T-helper 1 cell treated with Interleukin-12 subunit alpha and Interleukin-12 subunit beta and Interleukin-4 antibody, amounts not matched to agents 30 μg/mL and 1 μg/mL, for 36 hours (primary cell): ENCODE measurements at regions not wholly inside any gene's neighbourhood (a gene's known extent, or its start where the extent isn't known, plus 50 kb on each side); places are given as distances from the start of the nearest gene placed in this dataset.
"Not testable (repeated sequence)": the region's sequence is repeated elsewhere in the genome, so short reads cannot be mapped to it uniquely, and the experiment has no call there.

Experiments
- H3K27ac Mint-ChIP-seq: one replicate; pipeline ENCODE4 v1.8.0; 2021; ENCODE audit warnings: mild to moderate bottlenecking, mixed read lengths
- H3K27me3 Mint-ChIP-seq: one replicate; pipeline ENCODE4 v1.8.0; 2021; ENCODE audit warnings: low read depth, mixed read lengths
- H3K36me3 Mint-ChIP-seq: one replicate; pipeline ENCODE4 v1.8.0; 2021; ENCODE audit warnings: low read depth, mixed read lengths
- H3K4me1 Mint-ChIP-seq: one replicate; pipeline ENCODE4 v1.8.0; 2021; ENCODE audit warnings: low read depth, mixed read lengths
- H3K4me3 Mint-ChIP-seq: one replicate; pipeline ENCODE4 v1.8.0; 2021; ENCODE audit warnings: mild to moderate bottlenecking, moderate library complexity, mixed read lengths
- H3K9me3 Mint-ChIP-seq: one replicate; pipeline ENCODE4 v1.8.0; 2021; ENCODE audit warnings: mixed read lengths

GRCh38 chrX:124256216-124256615 is 76.2 kb upstream of the TEX13D start:
- H3K36me3 Mint-ChIP-seq, result no peaks in the 10 kb centered on the region
- no peak overlapping the region for H3K4me3 Mint-ChIP-seq
- H3K27ac Mint-ChIP-seq, result no peak overlapping the region
- no peaks in the 10 kb centered on the region for H3K27me3 Mint-ChIP-seq
- peaks cover 5% of the 10 kb centered on the region for H3K4me1 Mint-ChIP-seq
- no peaks in the 10 kb centered on the region for H3K9me3 Mint-ChIP-seq

- Mint-ChIP-seq H3K9me3 (no peaks in the 10 kb centered on the region), H3K4me1 (peaks cover 4% of the 10 kb centered on the region), H3K4me3 (no peak overlapping the region), H3K27ac (no peak overlapping the region), H3K27me3 (no peaks in the 10 kb centered on the region), H3K36me3 (no peaks in the 10 kb centered on the region)
These were observed 75.7 kb upstream of the TEX13D start for GRCh38 chrX:124256629-124257380.

- peaks cover 4% of the 10 kb centered on the region for H3K4me1 Mint-ChIP-seq
- no peaks in the 10 kb centered on the region for H3K9me3 Mint-ChIP-seq
- no peak overlapping the region for H3K27ac Mint-ChIP-seq
- H3K36me3 Mint-ChIP-seq, result no peaks in the 10 kb centered on the region
- no peaks in the 10 kb centered on the region for H3K27me3 Mint-ChIP-seq
- H3K4me3 Mint-ChIP-seq, result no peak overlapping the region
These were observed 74.3 kb upstream of the TEX13D start for GRCh38 chrX:124257924-124258702.

GRCh38 chrX:124260845-124261244 is 71.6 kb upstream of the TEX13D start:
- Mint-ChIP-seq H3K27me3 (no peaks in the 10 kb centered on the region), H3K27ac (no peak overlapping the region), H3K4me3 (no peak overlapping the region), H3K9me3 (no peaks in the 10 kb centered on the region), H3K4me1 (peaks cover 6% of the 10 kb centered on the region), H3K36me3 (no peaks in the 10 kb centered on the region)

- H3K9me3 Mint-ChIP-seq, result no peaks in the 10 kb centered on the region
- H3K27me3 Mint-ChIP-seq, result no peaks in the 10 kb centered on the region
- H3K4me3 Mint-ChIP-seq, result no peak overlapping the region
- no peaks in the 10 kb centered on the region for H3K36me3 Mint-ChIP-seq
- H3K27ac Mint-ChIP-seq, result no peak overlapping the region
- H3K4me1 Mint-ChIP-seq, result peaks cover 11% of the 10 kb centered on the region
These were observed 68.7 kb upstream of the TEX13D start for GRCh38 chrX:124263743-124264142.

GRCh38 chrX:124268099-124268498 is 64.4 kb upstream of the TEX13D start:
- Mint-ChIP-seq H3K9me3 (no peaks in the 10 kb centered on the region), H3K4me3 (no peak overlapping the region), H3K36me3 (peaks cover 1% of the 10 kb centered on the region), H3K27ac (peak overlapping the region; percentile 18), H3K27me3 (no peaks in the 10 kb centered on the region), H3K4me1 (peaks cover 7% of the 10 kb centered on the region)

GRCh38 chrX:124269881-124270280 is 62.6 kb upstream of the TEX13D start:
- peaks cover 5% of the 10 kb centered on the region for H3K4me1 Mint-ChIP-seq
- no peaks in the 10 kb centered on the region for H3K9me3 Mint-ChIP-seq
- no peaks in the 10 kb centered on the region for H3K27me3 Mint-ChIP-seq
- no peak overlapping the region for H3K27ac Mint-ChIP-seq
- no peak overlapping the region for H3K4me3 Mint-ChIP-seq
- peaks cover 1% of the 10 kb centered on the region for H3K36me3 Mint-ChIP-seq

- not testable (repeated sequence) for H3K4me3 Mint-ChIP-seq
These were observed 60.9 kb upstream of the TEX13D start for GRCh38 chrX:124271599-124271998.

GRCh38 chrX:124272370-124272982 is 60.0 kb upstream of the TEX13D start:
- no peaks in the 10 kb centered on the region for H3K27me3 Mint-ChIP-seq
- H3K36me3 Mint-ChIP-seq, result peaks cover 1% of the 10 kb centered on the region
- H3K9me3 Mint-ChIP-seq, result no peaks in the 10 kb centered on the region
- H3K4me1 Mint-ChIP-seq, result peaks cover 3% of the 10 kb centered on the region
- H3K4me3 Mint-ChIP-seq, result no peak overlapping the region
- no peak overlapping the region for H3K27ac Mint-ChIP-seq

More at GRCh38 chrX:124271599-124271998, 60.9 kb upstream of the TEX13D start:
- not testable (repeated sequence) for H3K27ac Mint-ChIP-seq, H3K4me1 Mint-ChIP-seq, H3K9me3 Mint-ChIP-seq, H3K27me3 Mint-ChIP-seq, H3K36me3 Mint-ChIP-seq

GRCh38 chrX:124274438-124275181 is 57.9 kb upstream of the TEX13D start:
- no peak overlapping the region for H3K27ac Mint-ChIP-seq
- peaks cover 1% of the 10 kb centered on the region for H3K36me3 Mint-ChIP-seq
- H3K27me3 Mint-ChIP-seq, result no peaks in the 10 kb centered on the region
- H3K4me1 Mint-ChIP-seq, result no peaks in the 10 kb centered on the region
- H3K9me3 Mint-ChIP-seq, result no peaks in the 10 kb centered on the region
- H3K4me3 Mint-ChIP-seq, result no peak overlapping the region

GRCh38 chrX:124275182-124275894 is 57.1 kb upstream of the TEX13D start:
- Mint-ChIP-seq H3K4me1 (no peaks in the 10 kb centered on the region), H3K4me3 (no peak overlapping the region), H3K27ac (no peak overlapping the region), H3K36me3 (peaks cover 1% of the 10 kb centered on the region), H3K27me3 (no peaks in the 10 kb centered on the region), H3K9me3 (no peaks in the 10 kb centered on the region)

- Mint-ChIP-seq H3K27ac (no peak overlapping the region), H3K27me3 (no peaks in the 10 kb centered on the region), H3K36me3 (no peaks in the 10 kb centered on the region), H3K4me3 (no peak overlapping the region), H3K9me3 (no peaks in the 10 kb centered on the region), H3K4me1 (peaks cover 1% of the 10 kb centered on the region)
These were observed 52.1 kb upstream of the TEX13D start for GRCh38 chrX:124280294-124280902.

GRCh38 chrX:124282580-124282979 is 49.9 kb upstream of the TEX13D start:
- Mint-ChIP-seq H3K4me3 (no peak overlapping the region), H3K27me3 (no peaks in the 10 kb centered on the region), H3K4me1 (peaks cover 1% of the 10 kb centered on the region), H3K27ac (no peak overlapping the region), H3K9me3 (no peaks in the 10 kb centered on the region), H3K36me3 (no peaks in the 10 kb centered on the region)
